IMR-90 (cell line): ENCODE measurements at regions not wholly inside any gene's neighbourhood (a gene's known extent, or its start where the extent isn't known, plus 50 kb on each side); places are given as distances from the start of the nearest gene placed in this dataset.

Source experiments
- ATAC-seq: fragments of 200-7000 bp; cut with Tn5 transposase; 2 replicates; pipeline ENCODE4 v1.9.1; 2020; ENCODE audit warnings: low read depth, mild to moderate bottlenecking, moderate library complexity
- BruUV-seq: library from RNA; stranded (reverse); fragments of 400-500 nt; replicated peaks from 2 replicates; lab custom pipeline; 2021; lab: Mats Ljungman, UMichigan
- CTCF ChIA-PET: fragments of 300-600 bp; formaldehyde crosslinking; extraction: SDS; loops from one replicate; lab custom pipeline; 2021; ENCODE audit warnings: antibody characterized with exemption; lab: Yijun Ruan, JAX
- POLR2A ChIA-PET: fragments of 300-600 bp; sonication (Branson Sonifier 250); formaldehyde crosslinking; loops from one replicate; lab custom pipeline; 2022; ENCODE audit warnings: antibody characterized with exemption; ENCODE audit not compliant: unreplicated experiment; lab: Charles Lee
- DNase-seq: peaks from one replicate; pipeline ENCODE4 v3.0.0; 2013
- H2AFZ ChIP-seq: replicated peaks from 2 replicates; pipeline ENCODE3; 2013; ENCODE audit warnings: low read length, mild to moderate bottlenecking; ENCODE audit not compliant: poor library complexity
- H2AK5ac ChIP-seq: 2 replicates; pipeline ENCODE4 v1.6.1; 2013; ENCODE audit warnings: low read depth, low read length, inconsistent platforms
- H2AK9ac ChIP-seq: replicated peaks from 2 replicates; pipeline ENCODE3; 2013; ENCODE audit warnings: mild to moderate bottlenecking, low read depth, low read length, moderate library complexity; ENCODE audit not compliant: poor library complexity
- H2BK120ac ChIP-seq: 2 replicates; pipeline ENCODE4 v1.6.1; 2013; ENCODE audit warnings: low read depth, low read length, inconsistent platforms
- H2BK15ac ChIP-seq: 3 replicates; pipeline ENCODE4 v1.6.1; 2013; ENCODE audit warnings: low read depth, low read length, inconsistent platforms
- H2BK20ac ChIP-seq: 2 replicates; pipeline ENCODE4 v1.6.1; 2013; ENCODE audit warnings: low read depth, mild to moderate bottlenecking, inconsistent platforms, low read length, moderate library complexity
- H2BK5ac ChIP-seq: 2 replicates; pipeline ENCODE4 v1.6.1; 2013; ENCODE audit warnings: mild to moderate bottlenecking, low read depth, low read length, inconsistent platforms; ENCODE audit not compliant: poor library complexity, severe bottlenecking
- H3K14ac ChIP-seq: replicated peaks from 2 replicates; pipeline ENCODE4 v1.6.1; 2013; ENCODE audit warnings: low read depth, low read length, inconsistent platforms
- H3K18ac ChIP-seq: 2 replicates; pipeline ENCODE4 v1.6.1; 2013; ENCODE audit warnings: low read depth, low read length, control low read depth
- H3K23ac ChIP-seq: 2 replicates; pipeline ENCODE4 v1.6.1; 2013; ENCODE audit warnings: low read depth, low read length, inconsistent platforms
- H3K27ac ChIP-seq: 2 replicates; pipeline ENCODE4 v1.5.1; 2013; ENCODE audit warnings: mild to moderate bottlenecking, control low read depth, low read length; ENCODE audit not compliant: insufficient read depth
- H3K27me3 ChIP-seq: 2 replicates; pipeline ENCODE4 v1.6.1; 2013; ENCODE audit warnings: low read length; ENCODE audit not compliant: control insufficient read depth, insufficient read depth
- H3K36me3 ChIP-seq: 2 replicates; pipeline ENCODE4 v1.6.1; 2013; ENCODE audit warnings: low read length, mixed read lengths; ENCODE audit not compliant: control insufficient read depth, insufficient read depth
- H3K4ac ChIP-seq: 2 replicates; pipeline ENCODE4 v1.6.1; 2013; ENCODE audit warnings: low read depth, low read length, inconsistent platforms
- H3K4me1 ChIP-seq: 2 replicates; pipeline ENCODE4 v1.6.1; 2013; ENCODE audit warnings: low read length, mixed read lengths; ENCODE audit not compliant: control insufficient read depth, insufficient read depth
- H3K4me2 ChIP-seq: 2 replicates; pipeline ENCODE4 v1.6.1; 2013; ENCODE audit warnings: low read depth, mild to moderate bottlenecking, control low read depth, low read length, moderate library complexity
- H3K4me3 ChIP-seq: 2 replicates; pipeline ENCODE4 v1.5.1; 2013; ENCODE audit warnings: low read depth, mild to moderate bottlenecking, control low read depth, low read length, moderate library complexity; ENCODE audit not compliant: insufficient read depth
- H3K56ac ChIP-seq: 2 replicates; pipeline ENCODE4 v1.6.1; 2013; ENCODE audit warnings: low read length, inconsistent platforms; ENCODE audit not compliant: insufficient read depth; ENCODE audit errors: extremely low read depth
- H3K79me1 ChIP-seq, 2 experiments: 2 replicates each; pipeline ENCODE4 v1.6.1; 2013; ENCODE audit warnings: low read length in 2 of 2, inconsistent platforms in 1 of 2, low read depth in 1 of 2
- H3K9ac ChIP-seq: 2 replicates; pipeline ENCODE4 v1.6.1; 2013; ENCODE audit warnings: low read depth, low read length, control low read depth
- H3K9me1 ChIP-seq: 2 replicates; pipeline ENCODE4 v1.6.1; 2013; ENCODE audit warnings: low read length, inconsistent platforms; ENCODE audit not compliant: insufficient read depth
- H3K9me3 ChIP-seq: 2 replicates; pipeline ENCODE4 v1.6.1; 2013; ENCODE audit warnings: low read length; ENCODE audit not compliant: control insufficient read depth, insufficient read depth
- H4K20me1 ChIP-seq: 2 replicates; pipeline ENCODE4 v1.6.1; 2013; ENCODE audit warnings: low read length, inconsistent platforms; ENCODE audit not compliant: insufficient read depth
- H4K5ac ChIP-seq: 2 replicates; pipeline ENCODE4 v1.6.1; 2013; ENCODE audit warnings: mild to moderate bottlenecking, low read depth, low read length, control low read depth
- H4K8ac ChIP-seq, 2 experiments: 2 replicates each; pipeline ENCODE4 v1.6.1; 2013; ENCODE audit warnings: low read depth in 2 of 2, low read length in 2 of 2, control low read depth in 1 of 2, inconsistent platforms in 1 of 2
- H4K91ac ChIP-seq: 2 replicates; pipeline ENCODE4 v1.6.1; 2013; ENCODE audit warnings: low read depth, low read length, inconsistent platforms; ENCODE audit not compliant: insufficient read depth
- BHLHE40 ChIP-seq: fragments of 150-350 bp; IDR thresholded peaks from 2 replicates; pipeline ENCODE4 v1.6.1; 2016; ENCODE audit warnings: mild to moderate bottlenecking, low read depth, low read length
- CEBPB ChIP-seq: IDR thresholded peaks from 2 replicates; pipeline ENCODE4 v1.6.1; 2012; ENCODE audit warnings: low read depth, low read length, improper control_type of control experiment
- CHD1 ChIP-seq: IDR thresholded peaks from 2 replicates; pipeline ENCODE4 v1.6.1; 2012; ENCODE audit warnings: low read depth, low read length, improper control_type of control experiment
- CTCF ChIP-seq: conservative IDR thresholded peaks from 2 replicates; pipeline ENCODE4 v1.5.1; 2012; ENCODE audit warnings: mild to moderate bottlenecking, low read depth, low read length, improper control_type of control experiment
- FOS ChIP-seq: fragments of 150-350 bp; IDR thresholded peaks from 2 replicates; pipeline ENCODE4 v1.6.1; 2016; ENCODE audit warnings: low read depth, low read length
- MAFK ChIP-seq: IDR thresholded peaks from 2 replicates; pipeline ENCODE4 v1.6.1; 2012; ENCODE audit warnings: low read depth, low read length, improper control_type of control experiment
- MXI1 ChIP-seq: IDR thresholded peaks from 2 replicates; pipeline ENCODE4 v1.6.1; 2012; ENCODE audit warnings: low read depth, mild to moderate bottlenecking, low read length, moderate library complexity, borderline replicate concordance
- NFE2L2 ChIP-seq: fragments of 150-350 bp; IDR thresholded peaks from 2 replicates; pipeline ENCODE4 v1.6.1; 2016; ENCODE audit warnings: low read depth, mild to moderate bottlenecking, low read length
- POLR2A ChIP-seq: IDR thresholded peaks from 2 replicates; pipeline ENCODE4 v1.6.1; 2012; ENCODE audit warnings: mild to moderate bottlenecking, low read depth, low read length
- RAD21 ChIP-seq: IDR thresholded peaks from 2 replicates; pipeline ENCODE4 v1.6.1; 2012; ENCODE audit warnings: low read length, improper control_type of control experiment
- RCOR1 ChIP-seq: IDR thresholded peaks from 2 replicates; pipeline ENCODE4 v1.6.1; 2012; ENCODE audit warnings: mild to moderate bottlenecking, low read length, improper control_type of control experiment; ENCODE audit not compliant: insufficient replicate concordance
- SMC3 ChIP-seq: fragments of 150-350 bp; IDR thresholded peaks from 2 replicates; pipeline ENCODE4 v1.6.1; 2016; ENCODE audit warnings: low read depth, mild to moderate bottlenecking, antibody characterized with exemption, low read length, moderate library complexity
- WGBS, 2 experiments: methylation state at CpG; one replicate each; pipeline versions ENCODE4 v1.1.5 to v1.1.7; 2013; ENCODE audit warnings: missing lambda C conversion rate in 2 of 2; ENCODE audit not compliant: insufficient read length in 1 of 2; ENCODE audit errors: extremely low coverage in 2 of 2; 5-methylcytosine and 5-hydroxymethylcytosine counted together
- dilution Hi-C: fragments of 300-500 bp; cut with HindIII; formaldehyde crosslinking; loops from one replicate; pipeline ENCODE4 v1.14.3; 2018; ENCODE audit warnings: low sequenced_read_pairs; ENCODE audit not compliant: unreplicated experiment
- in situ Hi-C: fragments of 300-500 bp; cut with MboI; formaldehyde crosslinking; loops from 3 replicates; pipeline ENCODE4 v1.14.3; 2019; ENCODE audit warnings: low sequenced_read_pairs, inconsistent platforms, mixed read lengths
- intact Hi-C: fragments of 100-400 bp; cut with micrococcal nuclease; formaldehyde crosslinking; loops from 2 replicates; pipeline ENCODE4 v1.10.0; 2022
- TF ChIP-seq, protein P1 (sequence below): fragments of 150-350 bp; IDR thresholded peaks from 2 replicates; pipeline ENCODE4 v1.6.1; 2017; ENCODE audit warnings: mild to moderate bottlenecking, antibody characterized with exemption, low read length, low read depth
- TF ChIP-seq, protein P2 (sequence below): fragments of 150-350 bp; IDR thresholded peaks from 2 replicates; pipeline ENCODE4 v1.6.1; 2016; ENCODE audit warnings: low read depth, mild to moderate bottlenecking, low read length, moderate library complexity, borderline replicate concordance

DNA sequence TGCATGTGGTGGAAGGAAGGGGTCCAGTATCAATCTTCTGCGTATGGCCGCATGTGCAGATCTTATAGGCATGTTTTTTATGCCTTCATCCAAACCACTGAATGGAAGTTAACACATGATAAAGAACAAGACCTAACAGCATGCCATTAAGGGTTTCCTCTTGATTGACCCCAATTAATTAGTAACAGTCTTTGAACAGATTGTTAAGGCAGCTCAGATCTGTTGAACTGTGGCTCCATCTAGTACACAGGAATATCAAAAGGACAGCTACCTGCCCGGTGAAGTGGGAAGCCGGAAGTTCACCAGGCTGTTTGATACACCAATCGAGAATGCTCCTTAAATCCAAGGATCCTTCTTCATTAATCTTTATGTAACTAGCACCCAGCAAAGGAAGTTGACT, 159.9 kb upstream of the ADAMTS16 start:
- no peak overlapping the region for H3K9ac ChIP-seq
- no peak overlapping the region for H3K4me3 ChIP-seq
- H3K9me1 ChIP-seq, result no peaks in the 10 kb centered on the region
- H3K4me1 ChIP-seq, result no peaks in the 10 kb centered on the region
- WGBS, 2 experiments, result no CpG with 5 or more reads among the region's 5 CpGs
- no peak overlapping the region for H3K14ac ChIP-seq
- CTCF ChIA-PET, result no interaction called here
- H2BK120ac ChIP-seq, result no peak overlapping the region
- H2BK15ac ChIP-seq, result no peak overlapping the region
- H3K27me3 ChIP-seq, result no peaks in the 10 kb centered on the region
- DNase-seq (no peak), ATAC-seq (no peak)
- H3K18ac ChIP-seq, result no peak overlapping the region
- peaks cover 13% of the 10 kb centered on the region for H3K9me3 ChIP-seq
- TF ChIP-seq FOS (no peak), RAD21 (no peak), SMC3 (no peak), CEBPB (no peak), RCOR1 (no peak), BHLHE40 (no peak), POLR2A (no peak), CHD1 (no peak), MAFK (no peak), NFE2L2 (no peak), CTCF (no peak), MXI1 (no peak)
- TF ChIP-seq, protein P1, sequence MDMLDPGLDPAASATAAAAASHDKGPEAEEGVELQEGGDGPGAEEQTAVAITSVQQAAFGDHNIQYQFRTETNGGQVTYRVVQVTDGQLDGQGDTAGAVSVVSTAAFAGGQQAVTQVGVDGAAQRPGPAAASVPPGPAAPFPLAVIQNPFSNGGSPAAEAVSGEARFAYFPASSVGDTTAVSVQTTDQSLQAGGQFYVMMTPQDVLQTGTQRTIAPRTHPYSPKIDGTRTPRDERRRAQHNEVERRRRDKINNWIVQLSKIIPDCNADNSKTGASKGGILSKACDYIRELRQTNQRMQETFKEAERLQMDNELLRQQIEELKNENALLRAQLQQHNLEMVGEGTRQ, result no peak
- TF ChIP-seq, protein P2, sequence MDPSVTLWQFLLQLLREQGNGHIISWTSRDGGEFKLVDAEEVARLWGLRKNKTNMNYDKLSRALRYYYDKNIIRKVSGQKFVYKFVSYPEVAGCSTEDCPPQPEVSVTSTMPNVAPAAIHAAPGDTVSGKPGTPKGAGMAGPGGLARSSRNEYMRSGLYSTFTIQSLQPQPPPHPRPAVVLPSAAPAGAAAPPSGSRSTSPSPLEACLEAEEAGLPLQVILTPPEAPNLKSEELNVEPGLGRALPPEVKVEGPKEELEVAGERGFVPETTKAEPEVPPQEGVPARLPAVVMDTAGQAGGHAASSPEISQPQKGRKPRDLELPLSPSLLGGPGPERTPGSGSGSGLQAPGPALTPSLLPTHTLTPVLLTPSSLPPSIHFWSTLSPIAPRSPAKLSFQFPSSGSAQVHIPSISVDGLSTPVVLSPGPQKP, result no peak
- H3K4ac ChIP-seq, result no peak overlapping the region
- no peak overlapping the region for H2BK20ac ChIP-seq
- no peaks in the 10 kb centered on the region for H3K36me3 ChIP-seq
- no peak overlapping the region for H4K91ac ChIP-seq
- H3K23ac ChIP-seq, result no peak overlapping the region
- no peaks in the 10 kb centered on the region for H3K79me1 ChIP-seq
- intact Hi-C loops, result no loop called here
- in situ Hi-C loops, result no loop called here
- no peak overlapping the region for H4K8ac ChIP-seq
- no peak overlapping the region for H3K27ac ChIP-seq
- dilution Hi-C loops, result no loop called here
- H2BK5ac ChIP-seq, result no peak overlapping the region
- no peak overlapping the region for H3K56ac ChIP-seq
- no peak overlapping the region for H2AFZ ChIP-seq
- H3K4me2 ChIP-seq, result no peak overlapping the region
- no peak overlapping the region for H2AK5ac ChIP-seq
- H4K5ac ChIP-seq, result no peak overlapping the region
- POLR2A ChIA-PET, result no interaction called here
- no TSS peak for BruUV-seq
- H2AK9ac ChIP-seq, result no peak overlapping the region
- no peaks in the 10 kb centered on the region for H4K20me1 ChIP-seq
